GM12878 (cell line): ENCODE measurements at regions not wholly inside any gene's neighbourhood (a gene's known extent, or its start where the extent isn't known, plus 50 kb on each side); places are given as distances from the start of the nearest gene placed in this dataset.

Source experiments
- CBX3 ChIP-seq: fragments of 200-600 bp; sonication (generic); IDR thresholded peaks from 2 replicates; pipeline ENCODE4 v1.6.1; 2016; ENCODE audit warnings: low read depth, borderline replicate concordance
- CEBPB ChIP-seq, 2 experiments: fragments of 150-350 bp in 1 of 2; IDR thresholded peaks; 2 replicates each; pipeline ENCODE4 v1.6.1; 2012 to 2014; ENCODE audit warnings: low read depth in 2 of 2, low read length in 2 of 2, borderline replicate concordance in 1 of 2, inconsistent platforms in 1 of 2
- CHD1 ChIP-seq: IDR thresholded peaks from 2 replicates; pipeline ENCODE4 v1.6.1; 2012; ENCODE audit warnings: low read depth, low read length, improper control_type of control experiment
- CREM ChIP-seq: IDR thresholded peaks from 2 replicates; pipeline ENCODE4 v1.6.1; 2014; ENCODE audit warnings: antibody characterized with exemption, low read depth
- EZH2 ChIP-seq: IDR thresholded peaks from 2 replicates; pipeline ENCODE4 v1.6.1; 2012; ENCODE audit warnings: low read depth, mild to moderate bottlenecking, control low read depth, inconsistent platforms, low read length, borderline replicate concordance; ENCODE audit not compliant: control insufficient read depth
- FOXM1 ChIP-seq: IDR thresholded peaks from 2 replicates; pipeline ENCODE4 v1.6.1; 2012; ENCODE audit warnings: low read depth, mild to moderate bottlenecking, inconsistent platforms, low read length, moderate library complexity
- RCOR1 ChIP-seq: conservative IDR thresholded peaks from 2 replicates; pipeline ENCODE4 v1.6.1; 2012; ENCODE audit warnings: low read depth, low read length, improper control_type of control experiment
- SUZ12 ChIP-seq: fragments of 200-600 bp; sonication (generic); IDR thresholded peaks from one replicate; pipeline ENCODE4 v1.6.1; 2018; ENCODE audit warnings: antibody characterized with exemption, mild to moderate bottlenecking; ENCODE audit not compliant: unreplicated experiment
- TBL1XR1 ChIP-seq: IDR thresholded peaks from 2 replicates; pipeline ENCODE4 v1.6.1; 2012; ENCODE audit warnings: low read depth, low read length, improper control_type of control experiment
- ZNF274 ChIP-seq: IDR thresholded peaks from one replicate; pipeline ENCODE4 v1.8.0; 2011; ENCODE audit not compliant: insufficient read length, insufficient read depth
- ZNF384 ChIP-seq: IDR thresholded peaks from 2 replicates; pipeline ENCODE4 v1.6.1; 2012; ENCODE audit warnings: low read depth, mild to moderate bottlenecking, low read length, improper control_type of control experiment, borderline replicate concordance
- ZSCAN29 ChIP-seq: fragments of 450-650 bp; IDR thresholded peaks from 2 replicates; pipeline ENCODE4 v1.6.1; 2017; ENCODE audit warnings: mild to moderate bottlenecking, moderate library complexity
- TF ChIP-seq, protein P1 (sequence below), 3 experiments: IDR thresholded peaks in 2 of 3; conservative IDR thresholded peaks in 1 of 3; 2 replicates each; pipeline ENCODE4 v1.5.1; 2011; ENCODE audit warnings: low read depth in 3 of 3, low read length in 3 of 3, mild to moderate bottlenecking in 3 of 3, control low read depth in 2 of 3, moderate library complexity in 2 of 3, inconsistent platforms in 1 of 3, mixed read lengths in 1 of 3; ENCODE audit not compliant: control insufficient read depth in 2 of 3, insufficient read depth in 1 of 3; ENCODE audit errors: extremely low read depth in 1 of 3

DNA sequence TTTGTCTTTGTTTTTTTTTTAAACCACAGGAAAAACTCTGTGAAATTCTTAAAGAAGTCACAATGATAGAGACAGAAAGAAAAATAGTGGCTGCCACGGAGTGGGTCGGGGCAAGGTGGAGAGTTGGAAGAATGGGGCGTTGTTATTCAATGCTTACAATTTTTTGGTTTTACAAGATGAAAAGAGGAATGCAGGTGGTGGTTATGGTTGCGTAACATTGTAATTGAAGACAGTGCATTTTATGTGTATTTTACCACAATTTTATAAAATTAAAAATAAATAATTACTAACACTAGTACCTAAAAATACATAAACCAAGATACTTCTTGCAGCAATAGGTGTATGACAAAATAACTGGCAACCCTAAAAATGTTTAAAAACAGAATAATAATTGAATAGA, 76.9 kb upstream of the VOPP1 start:
- TF ChIP-seq, protein P1, sequence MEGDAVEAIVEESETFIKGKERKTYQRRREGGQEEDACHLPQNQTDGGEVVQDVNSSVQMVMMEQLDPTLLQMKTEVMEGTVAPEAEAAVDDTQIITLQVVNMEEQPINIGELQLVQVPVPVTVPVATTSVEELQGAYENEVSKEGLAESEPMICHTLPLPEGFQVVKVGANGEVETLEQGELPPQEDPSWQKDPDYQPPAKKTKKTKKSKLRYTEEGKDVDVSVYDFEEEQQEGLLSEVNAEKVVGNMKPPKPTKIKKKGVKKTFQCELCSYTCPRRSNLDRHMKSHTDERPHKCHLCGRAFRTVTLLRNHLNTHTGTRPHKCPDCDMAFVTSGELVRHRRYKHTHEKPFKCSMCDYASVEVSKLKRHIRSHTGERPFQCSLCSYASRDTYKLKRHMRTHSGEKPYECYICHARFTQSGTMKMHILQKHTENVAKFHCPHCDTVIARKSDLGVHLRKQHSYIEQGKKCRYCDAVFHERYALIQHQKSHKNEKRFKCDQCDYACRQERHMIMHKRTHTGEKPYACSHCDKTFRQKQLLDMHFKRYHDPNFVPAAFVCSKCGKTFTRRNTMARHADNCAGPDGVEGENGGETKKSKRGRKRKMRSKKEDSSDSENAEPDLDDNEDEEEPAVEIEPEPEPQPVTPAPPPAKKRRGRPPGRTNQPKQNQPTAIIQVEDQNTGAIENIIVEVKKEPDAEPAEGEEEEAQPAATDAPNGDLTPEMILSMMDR (IDR thresholded peaks at IDR 0.05 in 2 of 3, conservative IDR thresholded peaks at IDR 0.05 in 1 of 3; ENCODE audit: control insufficient read depth in 2 of 3, extremely low read depth in 1 of 3, insufficient read depth in 1 of 3, low read depth in 3 of 3, low read length in 3 of 3), result no peak
- no peak for TF ChIP-seq FOXM1
- TF ChIP-seq CBX3, result no peak
- TF ChIP-seq CEBPB (IDR thresholded peaks at IDR 0.05; ENCODE audit: borderline replicate concordance in 1 of 2, low read depth in 2 of 2, low read length in 2 of 2), result no peak
- TF ChIP-seq ZSCAN29, result no peak
- no peak for TF ChIP-seq TBL1XR1
- TF ChIP-seq CREM, result no peak
- no peak for TF ChIP-seq ZNF274
- TF ChIP-seq SUZ12, result no peak
- no peak for TF ChIP-seq EZH2
- TF ChIP-seq ZNF384, result no peak
- no peak for TF ChIP-seq RCOR1
- no peak for TF ChIP-seq CHD1
